CD14-positive monocyte (primary cell): ENCODE measurements at regions not wholly inside any gene's neighbourhood (a gene's known extent, or its start where the extent isn't known, plus 50 kb on each side); places are given as distances from the start of the nearest gene placed in this dataset.

ENCODE experiments used
- DNase-seq, 3 donors: peaks; one replicate each; pipeline ENCODE4 v3.0.0-alpha.2; 2011 to 2022
- H2AFZ ChIP-seq: 2 replicates; pipeline ENCODE4 v1.6.0; 2012; ENCODE audit warnings: mild to moderate bottlenecking, low read depth, low read length, inconsistent platforms; ENCODE audit not compliant: insufficient read depth, poor library complexity, severe bottlenecking
- H3K27ac ChIP-seq, 2 donors: 1 replicate in 1 of 2; 2 replicates in 1 of 2; pipeline ENCODE4 v1.5.1; 2012 to 2013; ENCODE audit warnings: low read length in 2 of 2, control low read depth in 1 of 2, inconsistent platforms in 1 of 2, low read depth in 1 of 2, mild to moderate bottlenecking in 1 of 2
- H3K27me3 ChIP-seq, 2 donors: one replicate each; pipeline versions ENCODE4 v1.6.0 to v1.6.1; 2011 to 2013; ENCODE audit warnings: low read length in 2 of 2; ENCODE audit not compliant: control insufficient read depth in 2 of 2, insufficient read depth in 2 of 2
- H3K36me3 ChIP-seq, 2 donors: replicated peaks in 1 of 2; 1 replicate in 1 of 2; 2 replicates in 1 of 2; pipeline versions ENCODE4 v1.5.1 to v1.6.1; 2012 to 2013; ENCODE audit warnings: low read length in 2 of 2, control low read depth in 1 of 2, inconsistent platforms in 1 of 2, mild to moderate bottlenecking in 1 of 2; ENCODE audit not compliant: insufficient read depth in 2 of 2, control insufficient read depth in 1 of 2
- H3K4me1 ChIP-seq, 2 donors: 1 replicate in 1 of 2; 2 replicates in 1 of 2; pipeline versions ENCODE4 v1.5.1 to v1.6.1; 2012 to 2013; ENCODE audit warnings: low read length in 2 of 2, control low read depth in 1 of 2, inconsistent platforms in 1 of 2, mild to moderate bottlenecking in 1 of 2, moderate library complexity in 1 of 2; ENCODE audit not compliant: insufficient read depth in 2 of 2, control insufficient read depth in 1 of 2
- H3K4me2 ChIP-seq: replicated peaks from 2 replicates; pipeline ENCODE3; 2012; ENCODE audit warnings: low read length, moderate library complexity, mild to moderate bottlenecking; ENCODE audit not compliant: poor library complexity, severe bottlenecking; ENCODE audit errors: extremely low read depth
- H3K4me3 ChIP-seq, 3 experiments: fragments of 200-600 bp in 1 of 3; sonication (generic) in 1 of 3; replicated peaks in 1 of 3; 1 replicate in 2 of 3; 2 replicates in 1 of 3; pipeline ENCODE4 v1.5.1; 2011 to 2013; ENCODE audit warnings: low read length in 3 of 3, mild to moderate bottlenecking in 3 of 3, control low read depth in 2 of 3, low read depth in 2 of 3, inconsistent platforms in 1 of 3, moderate library complexity in 1 of 3
- H3K79me2 ChIP-seq: 2 replicates; pipeline ENCODE4 v1.6.0; 2012; ENCODE audit warnings: mild to moderate bottlenecking, control low read depth, inconsistent platforms, low read length, moderate library complexity; ENCODE audit not compliant: insufficient read depth
- H3K9ac ChIP-seq: 2 replicates; pipeline ENCODE4 v1.6.0; 2017; ENCODE audit warnings: low read length, mild to moderate bottlenecking; ENCODE audit not compliant: insufficient read depth, poor library complexity, severe bottlenecking
- H3K9me3 ChIP-seq, 2 donors: replicated peaks in 1 of 2; 1 replicate in 1 of 2; 2 replicates in 1 of 2; pipeline versions ENCODE4 v1.5.1 to v1.6.1; 2012 to 2013; ENCODE audit warnings: low read length in 2 of 2, control low read depth in 1 of 2; ENCODE audit not compliant: control insufficient read depth in 1 of 2, insufficient read depth in 1 of 2
- H4K20me1 ChIP-seq: 2 replicates; pipeline ENCODE4 v1.6.0; 2012; ENCODE audit warnings: mild to moderate bottlenecking, low read length, control low read depth, moderate library complexity; ENCODE audit not compliant: insufficient read depth
- H3K27ac Mint-ChIP-seq, 7 donors: one replicate each; pipeline ENCODE4 v1.8.0; 2020; ENCODE audit warnings: mild to moderate bottlenecking in 7 of 7, mixed read lengths in 7 of 7, moderate library complexity in 6 of 7, inconsistent platforms in 2 of 7
- H3K27me3 Mint-ChIP-seq, 3 donors: one replicate each; pipeline ENCODE4 v1.8.0; 2021 to 2022; ENCODE audit warnings: low read depth in 3 of 3, mild to moderate bottlenecking in 3 of 3, mixed read lengths in 3 of 3, moderate library complexity in 3 of 3, inconsistent platforms in 1 of 3
- H3K36me3 Mint-ChIP-seq, 2 donors: one replicate each; pipeline ENCODE4 v1.8.0; 2020; ENCODE audit warnings: mixed read lengths in 2 of 2, inconsistent platforms in 1 of 2, mild to moderate bottlenecking in 1 of 2
- H3K4me1 Mint-ChIP-seq: one replicate; pipeline ENCODE4 v1.8.0; 2020; ENCODE audit warnings: mild to moderate bottlenecking, mixed read lengths
- H3K4me3 Mint-ChIP-seq, 2 donors: one replicate each; pipeline ENCODE4 v1.8.0; 2020; ENCODE audit warnings: mild to moderate bottlenecking in 2 of 2, mixed read lengths in 2 of 2, moderate library complexity in 1 of 2
- H3K9me3 Mint-ChIP-seq, 7 donors: one replicate each; pipeline ENCODE4 v1.8.0; 2020 to 2022; ENCODE audit warnings: mixed read lengths in 7 of 7, mild to moderate bottlenecking in 6 of 7, moderate library complexity in 6 of 7, inconsistent platforms in 2 of 7
- CTCF ChIP-seq: fragments of 200-600 bp; IDR thresholded peaks from one replicate; pipeline ENCODE4 v1.8.0; 2022; ENCODE audit warnings: antibody characterized with exemption, mild to moderate bottlenecking
- WGBS: methylation state at CpG from one replicate; pipeline ENCODE4 v1.1.5; 2013; ENCODE audit warnings: missing lambda C conversion rate; ENCODE audit not compliant: insufficient coverage; 5-methylcytosine and 5-hydroxymethylcytosine counted together
- intact Hi-C, 2 donors: fragments of 100-400 bp; cut with micrococcal nuclease; formaldehyde crosslinking; loops; one replicate each; pipeline versions ENCODE4 v1.15.0 to v1.15.1; 2023

GRCh38 chrX:13126775-13127174, 82.4 kb upstream of the FAM9C start:
- H3K4me1 Mint-ChIP-seq, result peaks cover 26% of the 10 kb centered on the region
- H3K27me3 Mint-ChIP-seq, result peaks cover 0 to 40% (median 2%) of the 10 kb centered on the region in 3 donors
- Histone ChIP-seq H3K36me3 (no peaks in the 10 kb centered on the region), H4K20me1 (no peaks in the 10 kb centered on the region), H3K9ac (no peak overlapping the region), H3K27ac (no peak overlapping the region), H2AFZ (no peak overlapping the region), H3K4me1 (peaks cover 15 to 21% of the 10 kb centered on the region in 2 donors), H3K4me3 (no peak overlapping the region), H3K27me3 (peaks cover 0 to 40% of the 10 kb centered on the region in 2 donors), H3K9me3 (no peaks in the 10 kb centered on the region), H3K4me2 (no peak overlapping the region), H3K79me2 (no peaks in the 10 kb centered on the region)
- H3K36me3 Mint-ChIP-seq, result no peaks in the 10 kb centered on the region
- intact Hi-C loops, result no loop called here
- no peak for TF ChIP-seq CTCF
- H3K4me3 Mint-ChIP-seq, result no peak overlapping the region
- peaks cover 0 to 5% (median 0%) of the 10 kb centered on the region in 7 donors for H3K9me3 Mint-ChIP-seq
- WGBS, result no CpG with 5 or more reads among the region's 3 CpGs
- DNase-seq, result no peak
- no peak overlapping the region for H3K27ac Mint-ChIP-seq

- no peak overlapping the region for H3K4me3 Mint-ChIP-seq
- H3K27ac ChIP-seq, result no peak overlapping the region
- peaks cover 15% of the 10 kb centered on the region for H3K4me1 Mint-ChIP-seq
- DNase-seq, result no peak
- intact Hi-C loops, result no loop called here
- peaks cover 9 to 14% of the 10 kb centered on the region in 2 donors for H3K4me1 ChIP-seq
- peaks cover 0 to 35% (median 0%) of the 10 kb centered on the region in 3 donors for H3K27me3 Mint-ChIP-seq
- no peaks in the 10 kb centered on the region for H3K36me3 Mint-ChIP-seq
- H2AFZ ChIP-seq, result no peak overlapping the region
- TF ChIP-seq CTCF, result no peak
- no peaks in the 10 kb centered on the region for H3K9me3 ChIP-seq
- no peaks in the 10 kb centered on the region for H4K20me1 ChIP-seq
- no peak overlapping the region for H3K4me3 ChIP-seq
- H3K27me3 ChIP-seq, result peaks cover 0 to 41% of the 10 kb centered on the region in 2 donors
- no CpG with 5 or more reads among the region's 2 CpGs for WGBS
- H3K27ac Mint-ChIP-seq, result no peak overlapping the region
- H3K9me3 Mint-ChIP-seq, result peaks cover 0 to 5% (median 0%) of the 10 kb centered on the region in 7 donors
- H3K9ac ChIP-seq, result no peak overlapping the region
- H3K4me2 ChIP-seq, result no peak overlapping the region
- no peaks in the 10 kb centered on the region for H3K36me3 ChIP-seq
- no peaks in the 10 kb centered on the region for H3K79me2 ChIP-seq
These were observed 80.8 kb upstream of the FAM9C start for GRCh38 chrX:13125188-13125587.
